ENCODE measurements at regions not wholly inside any gene's neighbourhood (a gene's known extent, or its start where the extent isn't known, plus 50 kb on each side); places are given as distances from the start of the nearest gene placed in this dataset.
"Not testable (repeated sequence)": the region's sequence is repeated elsewhere in the genome, so short reads cannot be mapped to it uniquely, and the experiment has no call there.

DNA sequence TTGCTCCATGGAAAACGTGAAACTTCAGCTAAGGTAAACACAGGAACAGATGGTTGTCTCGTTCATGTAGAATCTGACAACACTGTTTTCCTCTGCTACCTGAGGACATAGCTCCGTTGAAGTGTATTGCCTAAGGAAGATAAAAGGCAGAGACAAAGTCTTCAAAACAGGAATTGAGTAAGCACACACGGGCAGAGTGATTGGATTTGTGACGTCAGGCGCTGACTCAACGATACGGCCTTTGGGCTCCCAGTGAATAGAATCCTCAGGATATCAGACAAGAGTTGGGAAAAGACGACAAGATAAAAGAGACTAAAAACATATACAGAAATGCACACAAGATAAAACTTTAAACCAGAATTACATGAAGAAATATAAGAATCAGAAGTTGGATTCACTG is 787.1 kb upstream of the CTNND2 start:
- no peak for DNase-seq

DNA sequence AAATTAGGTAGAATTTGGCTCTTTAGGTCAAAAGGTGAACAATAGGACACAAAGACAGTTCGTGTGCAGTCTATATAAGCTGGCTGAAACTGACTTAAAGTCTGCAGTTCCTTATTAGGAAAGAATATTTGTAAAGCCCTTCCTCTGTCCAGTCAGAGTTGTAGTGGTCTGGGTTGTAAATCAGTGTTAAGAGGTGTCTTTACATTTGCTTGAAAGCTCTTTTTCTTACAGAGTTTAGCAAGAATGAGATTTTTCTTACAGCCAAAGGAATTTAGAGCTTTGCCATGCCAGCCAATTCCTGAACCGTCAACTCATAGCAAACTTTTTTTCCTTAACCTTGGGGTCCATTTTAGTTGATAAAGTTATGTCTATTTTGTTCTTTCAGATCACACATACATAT is 786.1 kb upstream of the CTNND2 start:
- DNase-seq, result no peak

DNA sequence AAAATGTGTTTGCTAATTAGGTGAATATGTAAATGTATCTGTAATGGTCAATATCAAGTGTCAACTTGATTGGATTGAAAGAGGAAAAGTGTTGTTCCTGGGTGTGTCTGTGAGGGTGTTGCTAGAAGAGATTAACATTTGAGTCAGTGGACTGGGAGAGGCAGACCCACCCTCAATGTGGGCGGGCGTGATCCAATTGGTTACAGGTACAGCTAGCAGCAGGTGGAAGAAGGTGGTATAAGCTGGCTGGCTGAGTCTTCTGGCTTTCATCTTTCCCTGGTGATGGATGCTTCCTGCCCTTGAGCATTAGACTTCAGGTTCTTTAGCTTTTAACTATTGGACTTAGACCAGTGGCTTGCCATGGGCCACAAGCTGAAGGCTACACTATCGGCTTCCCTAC is 779.0 kb upstream of the CTNND2 start:
- no peak for DNase-seq

DNA sequence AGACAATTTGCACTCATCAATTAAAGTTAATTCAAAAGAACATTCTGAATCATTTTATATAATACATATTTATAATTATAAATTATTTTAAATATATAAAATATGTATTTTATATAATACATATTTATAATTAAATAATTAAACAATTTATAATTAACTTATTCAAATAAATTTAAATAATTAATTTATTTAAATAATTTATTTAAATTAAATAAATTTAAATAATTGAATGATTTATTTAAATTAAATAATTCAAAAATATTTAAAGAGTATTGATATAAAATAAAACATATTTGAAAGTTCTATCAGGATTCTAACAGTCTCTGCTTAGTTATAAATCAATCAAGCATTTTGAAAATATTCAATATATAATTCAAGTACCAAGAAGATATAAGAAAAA is 775.5 kb upstream of the CTNND2 start:
- no peak for DNase-seq

DNA sequence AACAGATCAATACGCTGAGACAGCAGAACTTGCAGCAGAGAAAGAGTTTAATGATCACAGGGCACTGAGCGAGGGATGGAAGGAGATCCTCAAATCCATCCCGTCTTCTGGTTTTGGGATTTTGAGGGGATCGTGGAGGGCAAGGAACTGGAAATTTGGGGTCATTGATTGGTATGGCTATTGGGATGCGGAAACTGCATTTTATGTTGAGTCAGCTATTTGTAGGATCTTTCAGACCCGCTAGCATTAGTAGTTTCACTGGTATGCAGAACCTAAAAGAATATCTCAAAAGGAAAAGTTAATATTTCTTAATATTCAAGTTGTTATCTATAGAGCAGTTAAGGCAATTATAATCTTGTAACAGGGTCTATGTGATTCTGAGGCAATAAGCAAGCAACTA is 771.7 kb upstream of the CTNND2 start:
- no peak for DNase-seq

DNA sequence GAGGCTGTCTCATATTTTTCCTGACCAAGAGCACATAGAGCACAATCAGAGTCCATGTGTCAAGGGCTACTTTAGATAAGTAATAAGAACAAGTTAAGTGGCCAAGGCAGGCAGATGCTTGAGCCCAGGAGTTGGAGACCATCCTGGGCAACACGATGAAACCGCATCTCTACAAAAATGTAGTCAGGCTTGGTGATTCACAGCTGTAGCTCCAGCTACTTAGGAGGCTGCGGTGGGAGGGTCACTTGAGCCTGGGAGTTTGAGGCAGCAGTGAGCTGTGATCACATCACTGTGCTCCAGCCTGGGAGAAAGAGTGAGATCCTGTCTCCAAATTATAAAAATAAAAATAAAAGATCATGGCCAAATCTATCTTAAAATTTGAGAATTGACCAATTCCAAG is 767.9 kb upstream of the CTNND2 start:
- DNase-seq, result no peak

DNA sequence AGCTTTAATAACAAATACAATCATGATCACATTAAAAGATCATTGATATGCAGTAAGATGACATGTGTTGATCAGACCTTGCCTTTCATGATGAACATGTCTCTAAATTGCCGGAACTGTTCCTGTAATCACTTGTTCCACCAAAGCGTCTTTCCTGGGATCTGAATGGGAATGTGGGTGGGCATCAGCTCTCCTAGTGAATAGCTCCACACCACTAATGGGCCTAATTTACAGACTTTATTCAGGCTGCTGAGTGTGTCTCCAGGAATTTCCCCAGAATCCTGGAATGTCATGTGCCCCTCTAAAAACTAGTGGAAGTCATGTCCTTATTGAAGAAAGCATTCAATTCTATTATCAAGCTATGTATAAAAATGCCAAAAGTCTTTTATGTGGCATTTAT is 765.1 kb upstream of the CTNND2 start:
- DNase-seq, result no peak

DNA sequence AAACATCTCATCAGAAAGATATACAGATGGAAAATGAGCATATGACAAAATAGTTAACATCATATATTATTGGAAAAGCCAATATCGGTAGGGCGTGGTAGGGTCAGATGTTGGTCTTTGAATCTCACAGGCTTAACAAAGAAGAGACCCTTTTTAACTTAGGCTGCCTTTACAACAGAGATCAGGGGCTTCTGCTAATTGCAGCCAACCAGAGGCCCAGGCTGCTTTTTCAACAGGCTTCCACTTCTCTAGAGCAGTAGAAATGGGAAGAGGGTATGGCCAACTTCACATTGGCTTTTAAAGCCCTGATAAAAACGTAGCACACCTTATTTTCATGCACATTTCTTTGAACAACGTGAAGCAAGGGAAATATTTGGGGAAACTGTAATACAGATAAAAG is 764.3 kb upstream of the CTNND2 start:
- DNase-seq, result no peak

DNA sequence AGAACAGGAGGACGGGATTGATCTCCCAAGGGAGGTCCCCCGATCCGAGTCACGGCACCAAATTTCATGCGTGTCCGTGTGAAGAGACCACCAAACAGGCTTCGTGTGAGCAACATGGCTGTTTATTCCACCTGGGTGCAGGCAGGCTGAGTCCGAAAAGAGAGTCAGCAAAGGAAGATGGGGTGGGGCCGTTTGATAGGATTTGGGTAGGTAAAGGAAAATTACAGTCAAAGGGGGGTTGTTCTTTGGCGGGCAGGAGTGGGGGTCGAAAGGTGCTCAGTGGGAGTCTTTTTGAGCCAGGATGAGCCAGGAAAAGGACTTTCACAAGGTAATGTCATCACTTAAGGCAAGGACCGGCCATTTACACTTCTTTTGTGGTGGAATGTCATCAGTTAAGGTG is 763.6 kb upstream of the CTNND2 start:
- DNase-seq, result not testable (repeated sequence)

DNA sequence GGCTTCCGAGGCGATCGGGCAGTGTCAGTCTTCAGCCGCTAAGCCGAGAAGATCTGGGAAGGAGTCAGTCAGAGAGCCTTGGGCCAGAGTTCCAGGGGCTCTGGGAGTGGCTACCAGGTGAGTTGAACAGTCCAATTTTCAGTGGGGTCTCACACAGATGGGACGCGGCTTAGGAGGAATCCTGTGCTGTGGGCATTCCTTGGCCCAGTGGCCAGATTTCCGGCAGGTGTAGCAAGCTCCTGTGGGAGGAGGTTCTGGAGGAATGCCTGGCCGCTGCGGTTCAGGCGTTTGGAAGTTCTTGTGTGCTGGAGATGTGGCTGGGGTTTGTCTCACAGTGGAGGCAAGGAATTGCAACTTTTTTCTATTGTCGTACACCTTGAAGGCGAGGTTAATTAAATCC is 761.5 kb upstream of the CTNND2 start:
- DNase-seq, result not testable (repeated sequence)

DNA sequence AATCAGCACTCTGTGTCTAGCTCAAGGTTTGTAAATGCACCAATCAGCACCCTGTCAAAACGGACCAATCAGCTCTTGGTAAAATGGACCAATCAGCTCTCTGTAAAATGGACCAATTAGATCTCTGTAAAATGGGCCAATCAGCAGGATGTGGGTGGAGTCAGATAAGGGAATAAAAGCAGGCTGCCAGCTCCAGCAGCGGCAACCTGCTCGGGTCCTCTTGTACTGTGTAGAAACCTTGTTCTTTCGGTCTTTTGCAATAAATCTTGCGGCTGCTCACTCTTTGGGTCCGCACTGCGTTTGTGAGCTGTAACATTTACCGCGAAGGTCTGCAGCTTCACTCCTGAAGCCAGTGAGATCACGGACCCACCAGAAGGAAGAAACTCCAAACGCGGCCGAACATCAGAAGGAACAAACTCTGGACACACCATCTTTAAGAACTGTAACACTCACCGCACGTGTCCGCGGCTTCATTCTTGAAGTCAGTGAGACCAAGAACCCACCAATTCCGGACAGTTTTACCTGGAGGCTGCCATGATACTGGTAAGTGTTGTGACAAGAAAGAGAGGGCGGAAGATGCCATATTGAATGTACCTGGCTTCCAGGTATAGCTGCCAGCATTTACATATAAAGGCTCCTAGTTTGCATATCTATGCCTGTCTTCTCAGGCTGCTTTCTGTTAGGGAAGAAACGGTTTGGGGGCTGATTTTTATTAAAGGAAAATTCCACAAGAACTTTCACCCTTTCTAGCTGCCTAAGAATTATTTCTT is 758.5 kb upstream of the CTNND2 start:
- no peak for DNase-seq

DNA sequence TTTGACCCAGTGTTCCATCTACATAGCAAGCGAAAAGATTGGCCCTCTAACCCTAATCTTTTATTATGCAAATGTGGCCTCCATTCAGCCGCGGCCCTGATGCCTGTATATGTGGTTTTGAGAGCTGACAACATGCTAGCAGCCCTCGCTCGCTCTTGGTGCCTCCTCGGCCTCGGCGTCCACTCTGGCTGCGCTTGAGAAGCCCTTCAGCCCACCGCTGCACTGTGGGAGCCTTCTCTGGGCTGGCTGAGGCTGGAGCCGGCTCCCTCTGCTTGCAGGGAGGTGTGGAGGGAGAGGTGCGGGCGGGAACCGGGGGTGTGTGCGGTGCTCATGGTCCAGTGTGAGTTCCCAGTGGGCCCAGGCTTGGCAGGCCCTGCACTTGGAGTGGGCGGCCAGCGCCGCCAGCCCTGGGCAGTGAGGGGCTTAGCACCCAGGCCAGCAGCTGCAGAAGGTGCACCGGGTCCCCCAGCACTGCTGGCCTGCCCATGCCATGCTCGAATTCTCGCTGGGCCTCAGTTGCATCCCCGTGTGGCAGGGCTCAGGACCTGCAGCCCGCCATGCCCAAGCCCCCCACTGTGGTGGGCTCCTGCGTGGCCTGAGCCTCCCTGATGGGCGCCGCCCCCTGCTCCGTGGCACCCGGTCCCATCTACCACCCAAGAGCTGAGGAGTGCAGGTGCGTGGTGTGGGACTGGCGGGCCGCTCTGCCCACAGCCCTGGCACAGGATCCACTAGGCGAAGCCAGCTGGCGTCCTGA is 757.5 kb upstream of the CTNND2 start:
- DNase-seq, result no peak

DNA sequence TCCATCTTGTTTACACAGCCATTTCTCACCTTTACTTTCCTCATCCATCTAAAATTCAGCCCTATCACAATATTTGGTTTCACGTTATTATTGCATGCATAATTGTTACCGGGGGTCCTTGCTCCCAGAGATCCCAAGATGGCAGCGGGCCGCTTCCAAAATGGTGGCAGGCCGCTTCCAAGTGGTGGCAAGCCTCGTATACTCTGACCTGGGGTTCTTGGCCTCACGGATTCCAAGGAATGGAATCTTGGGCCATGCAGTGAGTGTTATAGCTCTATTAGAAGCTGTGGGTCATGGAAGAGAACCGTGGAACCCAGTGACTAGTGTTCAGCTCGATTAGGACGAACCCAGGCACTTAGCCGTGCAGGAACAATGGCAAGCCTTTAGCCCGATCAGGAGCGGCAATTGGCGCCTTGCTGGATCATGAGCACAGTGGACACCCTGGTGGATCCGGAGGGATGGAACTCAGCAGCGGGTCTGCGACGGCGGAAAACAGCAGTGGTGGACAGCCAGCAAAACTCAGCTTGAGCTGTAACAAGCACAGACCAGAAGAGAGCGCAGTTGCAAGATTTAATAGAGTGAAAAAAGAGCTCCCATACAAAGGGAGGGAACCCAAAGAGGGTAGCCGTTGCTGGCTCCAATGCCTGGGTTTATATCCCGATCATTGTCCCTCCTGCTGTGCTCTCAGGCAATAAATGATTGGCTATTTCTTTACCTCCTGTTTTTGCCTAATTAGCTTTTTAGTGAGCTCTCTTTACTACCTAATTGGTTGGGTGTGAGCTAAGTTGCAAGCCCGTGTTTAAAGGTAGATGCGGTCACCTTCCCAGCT is 756.2 kb upstream of the CTNND2 start:
- DNase-seq, result not testable (repeated sequence)

DNA sequence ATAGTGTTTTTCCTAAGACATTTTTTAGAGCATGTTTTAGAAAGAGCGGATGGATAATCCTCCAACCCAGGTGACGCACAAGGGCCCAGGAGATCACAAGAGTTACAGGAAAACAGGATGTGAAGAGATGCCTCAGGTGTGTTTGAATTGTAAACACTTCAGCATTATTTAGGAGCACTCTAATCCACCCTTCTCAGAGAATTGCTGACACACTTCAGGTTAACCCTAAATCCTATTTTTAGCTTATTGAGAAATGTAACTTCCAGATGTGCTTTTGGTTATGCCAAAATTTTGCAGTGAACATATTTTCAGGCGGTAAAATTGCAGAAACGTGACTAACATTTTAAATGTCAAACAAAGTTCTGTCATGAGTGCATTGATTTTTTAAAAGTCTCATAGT is 755.4 kb upstream of the CTNND2 start:
- DNase-seq, result no peak

DNA sequence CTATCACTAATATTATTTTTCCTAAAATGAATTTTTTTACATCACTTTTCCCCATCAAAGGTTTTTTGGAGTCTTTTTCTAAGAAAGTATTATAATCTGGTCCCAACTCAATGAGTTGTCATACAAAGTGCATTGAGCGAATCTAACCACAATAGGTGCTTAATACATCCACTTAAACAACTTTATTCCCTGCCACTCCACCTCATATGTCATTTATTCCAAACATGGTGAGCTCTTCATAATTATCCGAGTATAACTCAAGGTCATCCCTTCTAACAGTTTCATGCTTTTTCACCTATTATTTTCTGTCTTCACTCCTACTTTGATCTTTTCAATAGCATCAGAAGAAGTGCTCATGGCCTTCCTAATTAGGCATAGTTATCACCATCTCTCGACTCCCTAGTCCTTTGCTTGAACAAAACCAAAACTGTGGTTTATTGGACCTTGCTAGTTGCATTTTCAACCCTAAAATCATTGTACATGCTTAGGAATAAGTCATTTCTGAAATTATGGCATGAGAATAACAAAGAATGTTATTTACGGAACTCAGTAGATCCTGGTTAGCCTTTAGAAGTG is 754.7 kb upstream of the CTNND2 start:
- DNase-seq, result no peak

DNA sequence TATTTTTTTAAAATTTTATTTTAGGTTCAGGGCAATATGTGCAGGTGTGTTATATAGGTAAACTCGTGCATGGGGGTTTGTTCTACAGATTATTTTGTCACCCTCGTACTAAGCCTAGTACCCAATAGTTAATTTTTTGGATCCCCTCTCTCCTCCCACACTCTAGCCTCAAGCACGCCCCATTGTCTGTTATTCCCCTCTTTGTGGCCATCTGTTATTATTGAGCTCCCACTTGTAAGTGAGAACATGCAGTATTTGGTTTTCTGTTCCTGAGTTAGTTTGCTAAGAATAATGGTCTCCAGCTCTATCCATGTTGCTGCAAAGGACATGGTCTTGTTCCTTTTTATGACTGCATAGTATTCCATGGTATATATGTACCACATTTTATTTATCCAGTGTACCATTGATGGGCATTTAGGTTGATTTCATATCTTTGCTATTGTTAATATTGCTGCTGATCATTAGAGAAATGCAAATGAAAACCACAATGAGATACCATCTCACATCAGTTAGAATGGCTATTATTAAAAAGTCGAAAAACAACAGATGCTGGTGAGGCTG is 753.7 kb upstream of the CTNND2 start:
- DNase-seq, result not testable (repeated sequence)

DNA sequence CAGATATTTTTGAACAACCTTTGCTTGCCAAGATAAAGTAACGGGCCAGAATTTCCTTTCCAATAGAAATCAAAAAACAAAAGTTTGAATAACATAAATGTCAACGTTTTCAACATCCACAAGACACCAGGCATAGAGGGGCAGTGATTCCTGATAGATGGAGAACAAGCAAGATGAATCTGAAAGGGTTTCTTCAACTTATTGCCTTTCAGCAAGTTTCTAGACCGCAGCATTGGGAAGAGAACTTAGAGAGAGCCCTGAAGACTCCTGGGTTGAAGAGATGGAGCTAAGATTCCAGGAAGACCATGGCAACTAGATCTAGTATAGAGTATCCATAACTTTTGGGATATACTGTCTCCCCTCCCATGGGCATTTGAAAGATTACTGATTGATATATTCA is 751.4 kb upstream of the CTNND2 start:
- DNase-seq, result no peak

DNA sequence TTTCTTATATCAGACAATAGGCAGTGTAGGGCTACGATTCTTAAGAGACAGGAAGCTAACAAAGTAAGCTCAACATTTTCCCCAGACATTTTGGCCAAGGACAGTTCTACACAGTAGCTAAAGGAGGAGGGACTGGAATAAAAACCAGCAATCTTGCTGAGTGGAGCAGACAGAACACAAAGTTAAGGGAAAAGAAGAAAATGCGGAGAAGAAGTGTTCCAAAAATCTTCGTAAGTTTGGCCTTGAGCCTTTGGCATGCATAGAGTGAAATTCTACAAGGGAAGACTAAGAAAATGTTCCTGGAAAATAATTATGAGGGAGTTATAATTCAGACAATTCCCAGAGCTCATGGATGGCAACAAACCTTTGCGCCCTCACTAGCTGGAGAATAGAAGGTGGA is 748.0 kb upstream of the CTNND2 start:
- no peak for DNase-seq

DNA sequence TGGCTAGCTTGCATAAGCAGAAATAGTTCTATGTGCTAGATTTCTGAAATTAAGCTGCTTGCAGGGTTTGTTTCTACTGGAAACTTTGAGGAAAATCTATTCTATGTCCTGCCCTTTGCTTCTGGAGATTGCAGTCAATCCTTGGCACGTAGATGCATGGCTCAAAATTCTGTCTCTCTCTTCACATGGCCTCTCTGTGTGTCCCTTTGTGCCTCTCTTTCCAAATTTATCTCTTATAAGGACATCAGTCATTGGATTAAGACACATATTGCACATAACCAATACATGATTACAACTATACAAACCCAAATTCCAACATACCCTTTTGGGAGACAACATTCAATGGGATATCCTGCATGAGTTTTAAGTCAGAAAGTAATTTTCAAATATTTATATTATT is 744.3 kb upstream of the CTNND2 start:
- no peak for DNase-seq

DNA sequence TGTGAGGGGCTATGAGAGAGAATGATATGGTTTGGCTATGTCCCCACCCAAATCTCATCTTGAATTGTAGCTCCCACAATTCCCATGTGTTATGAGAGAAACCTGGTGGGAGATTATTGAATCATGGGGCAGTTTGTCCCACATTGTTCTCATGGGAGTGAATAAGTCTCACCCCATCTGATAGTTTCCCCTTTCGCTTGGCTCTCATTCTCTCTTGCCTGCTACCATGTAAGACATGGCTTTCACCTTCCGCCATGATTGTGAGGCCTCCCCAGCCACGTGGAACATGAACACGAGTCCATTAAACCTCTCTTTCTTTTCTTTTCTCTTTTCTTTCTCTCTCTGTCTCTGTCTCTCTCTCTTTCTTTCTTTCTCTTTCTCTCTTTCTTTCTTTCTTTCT is 743.4 kb upstream of the CTNND2 start:
- DNase-seq, result no peak

DNA sequence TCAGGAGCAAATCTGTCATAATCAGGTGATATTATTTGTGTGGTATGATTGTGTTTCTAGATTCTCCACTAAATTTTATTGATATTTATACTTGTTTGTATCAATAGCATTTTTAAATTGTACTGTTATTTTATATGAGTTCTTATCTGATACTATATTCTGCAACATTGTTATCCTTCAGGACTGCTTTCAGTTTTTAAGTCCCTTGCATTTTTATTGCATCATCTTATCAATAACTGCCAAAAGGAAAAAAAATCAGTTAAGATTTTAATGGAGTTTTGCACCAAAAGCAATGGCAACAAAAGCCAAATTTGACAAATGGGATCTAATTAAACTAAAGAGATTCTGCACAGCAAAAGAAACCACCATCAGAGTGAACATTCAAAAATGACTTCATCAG is 741.3 kb upstream of the CTNND2 start:
- no peak for DNase-seq

DNA sequence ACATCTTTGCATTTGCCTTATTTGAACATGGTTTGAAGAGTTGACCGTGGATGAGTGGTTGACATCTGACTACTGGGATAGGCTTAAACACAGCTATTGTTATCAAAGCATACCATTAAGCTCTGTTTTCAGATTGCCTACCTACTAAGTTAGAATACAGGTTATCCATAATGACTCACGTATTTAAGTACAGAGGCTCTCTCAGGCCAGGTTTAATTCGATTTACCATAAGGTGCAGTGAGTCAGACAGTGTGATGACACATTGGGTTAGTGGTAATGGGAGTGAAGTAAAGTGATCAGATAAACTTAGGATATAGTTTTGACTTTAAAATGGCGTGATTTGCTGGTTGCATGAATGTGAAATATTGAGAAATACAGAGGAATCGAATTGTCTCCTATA is 732.0 kb upstream of the CTNND2 start:
- no peak for DNase-seq

DNA sequence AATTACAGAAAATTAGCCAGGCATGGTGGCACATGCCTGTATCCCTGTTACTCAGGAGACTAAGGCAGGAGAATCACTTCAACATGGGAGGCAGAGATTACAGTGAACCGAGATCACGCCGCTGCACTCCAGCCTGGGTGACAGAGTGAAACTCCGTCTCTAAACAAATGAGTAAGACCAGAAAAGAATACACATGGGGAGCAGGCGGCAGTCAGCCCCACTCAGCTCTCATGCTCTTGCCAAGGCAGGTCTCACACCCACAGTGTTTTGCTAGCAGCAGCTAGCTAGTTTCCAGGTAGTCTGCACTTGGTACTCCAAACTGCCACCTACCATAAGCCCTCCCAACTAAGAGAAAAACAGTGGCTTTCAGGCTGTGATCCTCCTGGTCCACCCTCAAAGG is 722.3 kb upstream of the CTNND2 start:
- DNase-seq, result no peak

Measured in NCI-H2171 (cell line).